SK-N-SH treated with all-trans-retinoic acid at 6 μM for 48 hours (cell line): ENCODE measurements at regions not wholly inside any gene's neighbourhood (a gene's known extent, or its start where the extent isn't known, plus 50 kb on each side); places are given as distances from the start of the nearest gene placed in this dataset.

Source experiments
- ATAC-seq: fragments of 200-7000 bp; cut with Tn5 transposase; 3 replicates; pipeline ENCODE4 v1.9.1; 2020; ENCODE audit warnings: mild to moderate bottlenecking, moderate library complexity
- ARNTL ChIP-seq: fragments of 450-650 bp; formaldehyde crosslinking; IDR thresholded peaks from 2 replicates; pipeline ENCODE4 v1.5.0; 2020; ENCODE audit warnings: low read depth, mild to moderate bottlenecking, moderate library complexity, borderline replicate concordance
- BACH2 ChIP-seq: fragments of 250-450 bp; sonication (Bioruptor Pico); IDR thresholded peaks from 2 replicates; pipeline ENCODE4 v1.9.0; 2021; ENCODE audit warnings: mild to moderate bottlenecking, borderline replicate concordance
- CREB5 ChIP-seq: fragments of 250-450 bp; sonication (Bioruptor Pico); IDR thresholded peaks from 2 replicates; pipeline ENCODE4 v1.5.1; 2020; ENCODE audit warnings: low read depth, mild to moderate bottlenecking, moderate library complexity
- CSDC2 ChIP-seq: fragments of 250-450 bp; sonication (Bioruptor Pico); IDR thresholded peaks from 2 replicates; pipeline ENCODE4 v1.5.0; 2020; ENCODE audit warnings: mild to moderate bottlenecking, moderate library complexity
- CSRNP3 ChIP-seq: fragments of 250-450 bp; sonication (Bioruptor Pico); IDR thresholded peaks from 2 replicates; pipeline ENCODE4 v1.5.1; 2021; ENCODE audit warnings: mild to moderate bottlenecking, moderate library complexity
- ESRRG ChIP-seq: fragments of 250-450 bp; sonication (Bioruptor Pico); IDR thresholded peaks from 2 replicates; pipeline ENCODE4 v1.6.1; 2021; ENCODE audit warnings: mild to moderate bottlenecking
- ISL1 ChIP-seq: fragments of 250-450 bp; sonication (Bioruptor Pico); IDR thresholded peaks from 2 replicates; pipeline ENCODE4 v2.1.2; 2022; ENCODE audit warnings: mild to moderate bottlenecking, moderate library complexity
- PATZ1 ChIP-seq: fragments of 250-450 bp; sonication (Bioruptor Pico); IDR thresholded peaks from 2 replicates; pipeline ENCODE4 v1.8.0; 2020; ENCODE audit warnings: mild to moderate bottlenecking, moderate library complexity, borderline replicate concordance
- POU6F1 ChIP-seq: fragments of 250-450 bp; sonication (Bioruptor Pico); IDR thresholded peaks from 2 replicates; pipeline ENCODE4 v1.8.0; 2021; ENCODE audit warnings: low read depth, mild to moderate bottlenecking, moderate library complexity, borderline replicate concordance
- PPARA ChIP-seq: fragments of 250-450 bp; sonication (Bioruptor Pico); IDR thresholded peaks from 2 replicates; pipeline ENCODE4 v1.5.0; 2020; ENCODE audit warnings: mild to moderate bottlenecking, borderline replicate concordance
- RARB ChIP-seq: fragments of 250-450 bp; sonication (Bioruptor Pico); IDR thresholded peaks from 2 replicates; pipeline ENCODE4 v1.8.0; 2021; ENCODE audit warnings: mild to moderate bottlenecking, moderate library complexity
- SNAI2 ChIP-seq: fragments of 250-450 bp; sonication (Bioruptor Pico); IDR thresholded peaks from 2 replicates; pipeline ENCODE4 v1.5.0; 2020; ENCODE audit warnings: mild to moderate bottlenecking, moderate library complexity
- TCF4 ChIP-seq: fragments of 250-450 bp; sonication (Bioruptor Pico); IDR thresholded peaks from 2 replicates; pipeline ENCODE4 v1.8.0; 2021; ENCODE audit warnings: mild to moderate bottlenecking, moderate library complexity, borderline replicate concordance
- TOX ChIP-seq: fragments of 250-450 bp; sonication (Bioruptor Pico); IDR thresholded peaks from 2 replicates; pipeline ENCODE4 v1.8.0; 2021; ENCODE audit warnings: mild to moderate bottlenecking, moderate library complexity, borderline replicate concordance
- TSHZ2 ChIP-seq: fragments of 250-450 bp; sonication (Bioruptor Pico); IDR thresholded peaks from 2 replicates; pipeline ENCODE4 v1.5.0; 2020; ENCODE audit warnings: mild to moderate bottlenecking, moderate library complexity
- ZFP3 ChIP-seq: fragments of 250-450 bp; sonication (Bioruptor Pico); IDR thresholded peaks from 2 replicates; pipeline ENCODE4 v1.5.0; 2020; ENCODE audit warnings: mild to moderate bottlenecking, moderate library complexity
- ZFP30 ChIP-seq: fragments of 450-650 bp; formaldehyde crosslinking; IDR thresholded peaks from 2 replicates; pipeline ENCODE4 v1.5.0; 2022; ENCODE audit warnings: mild to moderate bottlenecking, moderate library complexity
- ZNF565 ChIP-seq: fragments of 450-650 bp; formaldehyde crosslinking; conservative IDR thresholded peaks from 2 replicates; pipeline ENCODE4 v1.5.0; 2020; ENCODE audit warnings: low read depth, mild to moderate bottlenecking, moderate library complexity
- ZNF70 ChIP-seq: fragments of 450-650 bp; formaldehyde crosslinking; IDR thresholded peaks from 2 replicates; pipeline ENCODE4 v1.5.0; 2020; ENCODE audit warnings: mild to moderate bottlenecking, moderate library complexity
- ZNF8 ChIP-seq: fragments of 450-650 bp; formaldehyde crosslinking; IDR thresholded peaks from 2 replicates; pipeline ENCODE4 v1.5.0; 2020; ENCODE audit warnings: mild to moderate bottlenecking, moderate library complexity

- no peak for TF ChIP-seq PPARA (CRISPR knock-in tag)
- TF ChIP-seq TOX (CRISPR knock-in tag), result no peak
- TF ChIP-seq CSRNP3, result no peak
- no peak for TF ChIP-seq CREB5 (CRISPR knock-in tag)
- TF ChIP-seq SNAI2 (CRISPR knock-in tag), result no peak
- no peak for TF ChIP-seq ZNF8 (CRISPR knock-in tag)
- no peak for TF ChIP-seq POU6F1
- no peak for TF ChIP-seq ZFP3 (CRISPR knock-in tag)
- TF ChIP-seq ZFP30 (CRISPR knock-in tag), result no peak
- TF ChIP-seq TSHZ2 (CRISPR knock-in tag), result no peak
- no peak for TF ChIP-seq TCF4 (CRISPR knock-in tag)
- no peak for TF ChIP-seq ESRRG (CRISPR knock-in tag)
- no peak for TF ChIP-seq PATZ1
- no peak for TF ChIP-seq RARB
- TF ChIP-seq ZNF565, result no peak
- no peak for ATAC-seq
Observed at GRCh38 chr3:168736202-168736601, 640.5 kb upstream of the GOLIM4 start.

GRCh38 chr3:168730073-168730472 lies 634.3 kb upstream of the GOLIM4 start:
- no peak for ATAC-seq
- TF ChIP-seq CSDC2 (CRISPR knock-in tag) (no peak), RARB (no peak), ZNF8 (CRISPR knock-in tag) (no peak), ZNF70 (CRISPR knock-in tag) (no peak), ARNTL (no peak), ZFP30 (CRISPR knock-in tag) (no peak)

GRCh38 chr3:168722091-168722490 lies 626.4 kb upstream of the GOLIM4 start:
- no peak for ATAC-seq
- TF ChIP-seq ISL1 (CRISPR knock-in tag) (no peak), ESRRG (CRISPR knock-in tag) (no peak), BACH2 (CRISPR knock-in tag) (no peak), POU6F1 (no peak), ARNTL (no peak), CSRNP3 (no peak), ZNF8 (CRISPR knock-in tag) (no peak), ZFP3 (CRISPR knock-in tag) (no peak)
